WERI-Rb-1 (cell line): ENCODE measurements at regions not wholly inside any gene's neighbourhood (a gene's known extent, or its start where the extent isn't known, plus 50 kb on each side); places are given as distances from the start of the nearest gene placed in this dataset.

Source experiments
- DNase-seq: peaks from one replicate; pipeline ENCODE4 v3.0.0-alpha.2; 2020
- H3K27ac ChIP-seq: fragments of 250-450 bp; sonication (Bioruptor Pico); 2 replicates; pipeline ENCODE4 v1.5.1; 2020; ENCODE audit warnings: mild to moderate bottlenecking, moderate library complexity
- H3K27me3 ChIP-seq: fragments of 250-450 bp; sonication (Bioruptor Pico); 2 replicates; pipeline ENCODE4 v1.5.1; 2021; ENCODE audit warnings: mild to moderate bottlenecking, low read depth, moderate library complexity; ENCODE audit not compliant: insufficient read depth, severe bottlenecking
- H3K36me3 ChIP-seq: fragments of 250-450 bp; sonication (Bioruptor Pico); 2 replicates; pipeline ENCODE4 v1.5.1; 2020; ENCODE audit warnings: mild to moderate bottlenecking, moderate library complexity
- H3K4me3 ChIP-seq: 2 replicates; pipeline ENCODE4 v1.5.1; 2011; ENCODE audit warnings: low read depth, mild to moderate bottlenecking, control low read depth, low read length
- H3K9me3 ChIP-seq: fragments of 250-450 bp; sonication (Bioruptor Pico); 2 replicates; pipeline ENCODE4 v1.5.1; 2021; ENCODE audit warnings: mild to moderate bottlenecking, moderate library complexity; ENCODE audit not compliant: severe bottlenecking
- TF ChIP-seq, protein P1 (sequence below): IDR thresholded peaks from 2 replicates; pipeline ENCODE4 v1.5.1; 2011; ENCODE audit warnings: low read depth, mild to moderate bottlenecking, control low read depth, inconsistent platforms, low read length

DNA sequence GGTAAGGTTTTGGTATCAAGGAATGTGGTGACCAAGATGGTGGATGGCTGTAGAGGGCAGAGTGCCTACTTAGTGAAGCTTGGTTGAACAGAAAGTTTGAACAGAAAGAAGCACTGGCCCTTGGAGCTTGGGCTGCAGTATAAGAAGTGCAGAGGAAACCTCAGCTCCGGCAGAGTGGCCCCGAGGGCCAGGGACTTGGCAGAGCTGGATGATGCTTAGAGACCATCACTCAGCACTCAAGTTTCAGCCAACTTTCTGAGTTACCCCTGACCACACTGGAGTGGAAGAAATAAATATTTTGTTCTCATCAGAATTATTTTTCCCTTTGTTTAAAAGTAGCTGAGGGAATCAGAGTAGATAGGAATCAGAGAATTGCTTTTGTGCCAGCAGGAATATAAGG is 336.7 kb downstream of the C7orf25 start:
- Histone ChIP-seq H3K27ac (no peak overlapping the region), H3K27me3 (peaks cover 62% of the 10 kb centered on the region), H3K36me3 (no peaks in the 10 kb centered on the region), H3K4me3 (no peak overlapping the region), H3K9me3 (peaks cover 2% of the 10 kb centered on the region)
- DNase-seq, result no peak
- TF ChIP-seq, protein P1, sequence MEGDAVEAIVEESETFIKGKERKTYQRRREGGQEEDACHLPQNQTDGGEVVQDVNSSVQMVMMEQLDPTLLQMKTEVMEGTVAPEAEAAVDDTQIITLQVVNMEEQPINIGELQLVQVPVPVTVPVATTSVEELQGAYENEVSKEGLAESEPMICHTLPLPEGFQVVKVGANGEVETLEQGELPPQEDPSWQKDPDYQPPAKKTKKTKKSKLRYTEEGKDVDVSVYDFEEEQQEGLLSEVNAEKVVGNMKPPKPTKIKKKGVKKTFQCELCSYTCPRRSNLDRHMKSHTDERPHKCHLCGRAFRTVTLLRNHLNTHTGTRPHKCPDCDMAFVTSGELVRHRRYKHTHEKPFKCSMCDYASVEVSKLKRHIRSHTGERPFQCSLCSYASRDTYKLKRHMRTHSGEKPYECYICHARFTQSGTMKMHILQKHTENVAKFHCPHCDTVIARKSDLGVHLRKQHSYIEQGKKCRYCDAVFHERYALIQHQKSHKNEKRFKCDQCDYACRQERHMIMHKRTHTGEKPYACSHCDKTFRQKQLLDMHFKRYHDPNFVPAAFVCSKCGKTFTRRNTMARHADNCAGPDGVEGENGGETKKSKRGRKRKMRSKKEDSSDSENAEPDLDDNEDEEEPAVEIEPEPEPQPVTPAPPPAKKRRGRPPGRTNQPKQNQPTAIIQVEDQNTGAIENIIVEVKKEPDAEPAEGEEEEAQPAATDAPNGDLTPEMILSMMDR, result no peak

DNA sequence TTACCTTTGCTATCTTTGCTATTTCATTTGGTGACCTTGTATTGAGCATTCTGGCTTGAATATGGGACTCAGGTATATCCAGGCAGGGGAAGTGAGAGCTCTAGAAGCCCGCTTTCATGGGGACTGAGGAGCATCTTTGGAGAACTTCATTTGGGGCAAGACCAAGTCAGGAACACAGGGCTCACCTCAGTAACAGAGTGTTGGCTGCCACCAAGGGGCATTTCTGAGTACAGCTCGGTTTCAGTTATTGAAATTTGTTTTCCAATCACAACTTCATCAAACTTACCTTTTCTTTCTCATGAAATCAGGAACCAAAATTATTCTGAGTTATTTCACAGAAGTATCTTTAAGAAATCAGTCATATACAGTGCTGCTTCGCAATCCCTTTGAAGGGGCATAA is 337.2 kb downstream of the C7orf25 start:
- TF ChIP-seq, protein P1, result peak; percentile 46
- no peaks in the 10 kb centered on the region for H3K36me3 ChIP-seq
- peaks cover 2% of the 10 kb centered on the region for H3K9me3 ChIP-seq
- H3K4me3 ChIP-seq, result no peak overlapping the region
- peaks cover 62% of the 10 kb centered on the region for H3K27me3 ChIP-seq
- DNase-seq, result no peak
- no peak overlapping the region for H3K27ac ChIP-seq

DNA sequence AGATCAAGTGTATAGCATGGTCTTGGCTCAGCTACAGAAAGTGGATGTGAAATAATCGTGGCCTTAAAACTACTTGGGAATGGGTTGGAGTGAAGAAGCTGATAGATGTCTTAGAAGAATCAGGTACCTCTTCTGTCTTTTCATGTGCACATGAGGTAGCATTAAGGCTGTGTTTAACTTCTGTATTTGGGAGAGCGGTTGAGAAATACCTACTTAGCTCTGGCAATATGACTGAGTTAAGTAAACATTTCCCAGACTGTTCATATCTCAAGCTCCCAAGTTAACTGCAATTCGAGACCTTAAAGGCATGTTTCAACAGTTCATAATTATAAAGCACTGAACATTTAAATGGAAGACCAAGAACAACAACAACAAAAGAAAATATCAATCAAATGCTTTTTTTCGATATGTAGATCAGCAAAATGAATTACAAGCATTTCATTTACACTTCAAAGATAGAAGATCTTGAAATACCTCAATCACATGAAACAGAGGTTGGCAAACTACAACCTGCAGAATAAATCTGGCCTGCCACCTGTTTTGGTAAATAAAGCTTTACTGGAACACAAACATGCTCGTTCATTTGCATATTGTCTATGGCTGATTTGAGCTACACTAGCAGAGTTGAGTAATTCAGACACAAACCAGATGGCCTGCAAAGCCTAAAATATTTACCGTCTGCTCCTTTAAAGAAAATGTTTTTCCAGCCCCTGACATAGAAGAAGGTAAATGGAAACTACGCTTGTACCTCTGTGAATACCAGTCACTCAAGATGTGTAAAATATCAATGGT is 337.1 kb upstream of the GLI3 start:
- Histone ChIP-seq H3K27ac (no peak overlapping the region), H3K4me3 (no peak overlapping the region), H3K27me3 (peaks cover 62% of the 10 kb centered on the region), H3K36me3 (no peaks in the 10 kb centered on the region), H3K9me3 (peaks cover 2% of the 10 kb centered on the region)
- DNase-seq, result no peak
- TF ChIP-seq, protein P1, result no peak

DNA sequence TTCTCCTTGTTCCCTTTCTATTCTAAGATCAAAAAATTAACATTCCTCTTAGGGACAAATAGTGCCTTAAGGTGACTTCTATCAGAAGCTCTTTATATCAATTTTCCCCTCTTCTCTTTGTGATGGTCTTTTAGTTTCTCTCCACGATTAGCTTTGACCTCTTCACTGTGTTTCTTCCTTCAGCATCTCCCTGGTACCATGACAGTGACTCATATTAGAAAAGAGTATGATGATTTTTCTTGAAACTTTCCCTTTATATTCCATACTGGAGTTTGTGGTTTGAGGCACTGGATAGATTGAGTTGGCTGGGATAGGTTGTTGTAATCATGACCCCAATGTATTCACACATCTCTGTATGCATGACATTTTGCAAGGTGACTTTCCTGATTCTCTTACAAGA is 335.6 kb upstream of the GLI3 start:
- Histone ChIP-seq H3K9me3 (no peaks in the 10 kb centered on the region), H3K27me3 (peaks cover 62% of the 10 kb centered on the region), H3K27ac (no peak overlapping the region), H3K4me3 (no peak overlapping the region), H3K36me3 (no peaks in the 10 kb centered on the region)
- TF ChIP-seq, protein P1, result no peak
- no peak for DNase-seq

DNA sequence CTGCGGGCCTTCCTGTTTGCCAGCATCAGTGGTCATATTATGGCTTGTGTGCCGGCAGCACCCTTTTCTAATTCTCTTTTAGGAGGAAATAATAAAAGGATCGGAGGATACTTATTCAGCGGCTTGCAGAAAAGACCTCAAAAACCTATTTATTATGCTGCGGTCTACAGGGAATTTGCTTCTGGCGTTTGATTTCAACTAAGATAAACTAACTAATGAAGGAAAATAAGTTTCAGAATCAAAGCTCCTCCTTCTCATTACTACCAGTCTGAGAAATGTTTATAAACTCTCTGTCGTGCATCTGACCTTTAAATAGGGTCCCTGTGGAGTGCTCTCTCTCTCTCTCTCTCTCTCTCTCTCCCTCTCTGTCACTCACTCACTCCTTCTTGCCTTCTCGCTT is 335.0 kb upstream of the GLI3 start:
- Histone ChIP-seq H3K27ac (no peak overlapping the region), H3K27me3 (peaks cover 61% of the 10 kb centered on the region), H3K9me3 (no peaks in the 10 kb centered on the region), H3K4me3 (no peak overlapping the region), H3K36me3 (no peaks in the 10 kb centered on the region)
- no peak for DNase-seq
- TF ChIP-seq, protein P1, result no peak

DNA sequence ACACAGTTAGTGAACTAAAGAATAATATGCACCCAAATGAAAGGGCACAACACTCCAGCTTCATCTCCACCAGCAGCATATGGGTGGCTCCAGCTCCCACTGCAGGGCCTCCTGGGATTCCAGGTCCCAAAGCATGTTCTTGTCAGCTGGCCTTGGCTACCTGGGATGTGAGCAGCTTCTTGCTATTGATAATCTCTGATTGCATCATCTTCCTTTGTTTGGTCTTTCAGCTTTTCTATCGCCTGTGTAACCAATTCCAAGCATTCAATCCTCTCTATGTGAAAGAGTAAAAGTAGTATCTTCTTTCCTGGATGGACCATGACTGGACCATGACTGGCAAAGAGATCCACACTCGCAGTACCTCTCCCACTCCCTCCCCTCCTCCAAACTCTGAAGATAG is 333.9 kb upstream of the GLI3 start:
- Histone ChIP-seq H3K4me3 (no peak overlapping the region), H3K36me3 (no peaks in the 10 kb centered on the region), H3K27me3 (peaks cover 56% of the 10 kb centered on the region), H3K27ac (no peak overlapping the region), H3K9me3 (no peaks in the 10 kb centered on the region)
- TF ChIP-seq, protein P1, result no peak
- DNase-seq, result no peak
